Ovary (tissue), 7 donors: ENCODE measurements at regions not wholly inside any gene's neighbourhood (a gene's known extent, or its start where the extent isn't known, plus 50 kb on each side); places are given as distances from the start of the nearest gene placed in this dataset.

Experiments
- DNase-seq, 5 donors: peaks; one replicate each; pipeline ENCODE4 v3.0.0-alpha.2; 2019 to 2020
- H3K27ac ChIP-seq, 2 donors: fragments of 200-600 bp; one replicate each; pipeline versions ENCODE4 v1.5.1 to v1.8.0; 2019 to 2022
- H3K27me3 ChIP-seq: fragments of 200-600 bp; one replicate; pipeline ENCODE4 v1.8.0; 2022
- H3K36me3 ChIP-seq: fragments of 200-600 bp; sonication (generic); one replicate; pipeline ENCODE4 v1.5.1; 2019
- H3K4me1 ChIP-seq: one replicate; pipeline ENCODE4 v1.8.1; 2013; ENCODE audit warnings: mild to moderate bottlenecking, moderate library complexity; ENCODE audit not compliant: insufficient read depth
- H3K4me3 ChIP-seq: fragments of 200-600 bp; sonication (generic); one replicate; pipeline ENCODE4 v1.5.1; 2017
- H3K9me3 ChIP-seq, 2 donors: fragments of 200-600 bp in 1 of 2; sonication (generic) in 1 of 2; one replicate each; pipeline versions ENCODE4 v1.5.1 to v1.8.1; 2013 to 2019; ENCODE audit warnings: mild to moderate bottlenecking in 1 of 2, moderate library complexity in 1 of 2
- CTCF ChIP-seq, 3 donors: fragments of 450-650 bp in 2 of 3; fragments of 200-600 bp in 1 of 3; IDR thresholded peaks; one replicate each; pipeline versions ENCODE4 v1.5.1 to v1.8.0; 2016 to 2022; ENCODE audit warnings: antibody characterized with exemption in 3 of 3, mild to moderate bottlenecking in 1 of 3
- EP300 ChIP-seq: sonication (generic); formaldehyde crosslinking; IDR thresholded peaks from one replicate; pipeline ENCODE4 v1.6.1; 2017; ENCODE audit warnings: antibody characterized with exemption
- POLR2A ChIP-seq: fragments of 450-650 bp; IDR thresholded peaks from one replicate; pipeline ENCODE4 v1.6.1; 2017; ENCODE audit warnings: antibody characterized with exemption, mild to moderate bottlenecking, moderate library complexity
- WGBS, 3 donors: extraction: QIAGEN DNeasy Blood & Tissue Kit in 1 of 3; methylation state at CpG; one replicate each; pipeline versions ENCODE4 v1.1.5 to v1.1.7; 2013 to 2017; 5-methylcytosine and 5-hydroxymethylcytosine counted together
- intact Hi-C, 4 donors: fragments of 100-400 bp; cut with DNase I; formaldehyde crosslinking; loops; one replicate each; pipeline versions ENCODE4 v1.11.0 to v1.15.1; 2022 to 2023
- donor health status: DM: no; HTN: no; CAD: no; lungs with moderate emphysema.
- donor health status: DM: no; HTN: no; CAD: no.
- donor health status: Bipolar disorder and iron deficiency.
- donor health status: DM: no; HTN: no; CAD: no.
- donor health status: DM: yes; HTN: yes; CAD: no.

GRCh38 chr20:4584510-4584909, 101.7 kb upstream of the PRNP start:
- intact Hi-C loops, result no loop called here
- no peak for TF ChIP-seq EP300
- no peak for TF ChIP-seq POLR2A
- TF ChIP-seq CTCF (IDR thresholded peaks at IDR 0.05), result no peak
- no peak for DNase-seq
- H3K4me3 ChIP-seq, result no peak overlapping the region
- H3K4me1 ChIP-seq, result no peaks in the 10 kb centered on the region
- H3K36me3 ChIP-seq, result no peaks in the 10 kb centered on the region
- WGBS, 3 donors, result 89 to 100% (median 91%) methylated on average over 1 of the region's 1 CpG
- H3K27ac ChIP-seq, result no peak overlapping the region
- no peaks in the 10 kb centered on the region for H3K9me3 ChIP-seq
- H3K27me3 ChIP-seq, result no peaks in the 10 kb centered on the region

GRCh38 chr20:4581838-4582237, 104.4 kb upstream of the PRNP start:
- 59 to 65% (median 59%) methylated on average over 5 of the region's 5 CpGs for WGBS, 3 donors
- Histone ChIP-seq H3K4me3 (no peak overlapping the region), H3K9me3 (no peaks in the 10 kb centered on the region), H3K27me3 (no peaks in the 10 kb centered on the region), H3K36me3 (no peaks in the 10 kb centered on the region), H3K27ac (no peak overlapping the region), H3K4me1 (no peaks in the 10 kb centered on the region)
- TF ChIP-seq POLR2A (no peak), CTCF (IDR thresholded peaks at IDR 0.05) (no peak), EP300 (no peak)
- no peak for DNase-seq
- intact Hi-C loops, result no loop called here

GRCh38 chr20:4578375-4578774, 107.9 kb upstream of the PRNP start:
- DNase-seq, result no peak
- intact Hi-C loops, result no loop called here
- H3K4me1 ChIP-seq, result no peaks in the 10 kb centered on the region
- no peaks in the 10 kb centered on the region for H3K27me3 ChIP-seq
- H3K27ac ChIP-seq, result no peak overlapping the region
- H3K36me3 ChIP-seq, result no peaks in the 10 kb centered on the region
- TF ChIP-seq EP300, result no peak
- WGBS, 3 donors, result 67 to 75% (median 70%) methylated on average over 1 of the region's 1 CpG
- no peaks in the 10 kb centered on the region for H3K9me3 ChIP-seq
- H3K4me3 ChIP-seq, result no peak overlapping the region

GRCh38 chr20:4574356-4574690, 111.9 kb upstream of the PRNP start:
- TF ChIP-seq POLR2A (no peak), EP300 (no peak), CTCF (IDR thresholded peaks at IDR 0.05) (no peak)
- Histone ChIP-seq H3K36me3 (no peaks in the 10 kb centered on the region), H3K4me1 (no peaks in the 10 kb centered on the region), H3K27me3 (no peaks in the 10 kb centered on the region), H3K27ac (no peak overlapping the region), H3K9me3 (no peaks in the 10 kb centered on the region), H3K4me3 (no peak overlapping the region)
- WGBS, 3 donors, result 54 to 68% (median 58%) methylated on average over 3 of the region's 3 CpGs
- intact Hi-C loops, result no loop called here
- DNase-seq, result no peak

- Histone ChIP-seq H3K36me3 (no peaks in the 10 kb centered on the region), H3K27ac (no peak overlapping the region), H3K27me3 (no peaks in the 10 kb centered on the region), H3K4me3 (no peak overlapping the region), H3K9me3 (no peaks in the 10 kb centered on the region), H3K4me1 (no peaks in the 10 kb centered on the region)
- intact Hi-C loops, result no loop called here
- no peak for DNase-seq
- WGBS, 3 donors, result 33 to 40% (median 35%) methylated on average over 8 of the region's 8 CpGs
- TF ChIP-seq CTCF (IDR thresholded peaks at IDR 0.05) (no peak), EP300 (no peak), POLR2A (no peak)
Measured at GRCh38 chr20:4573564-4574355, 112.5 kb upstream of the PRNP start.
